ENCODE measurements at regions not wholly inside any gene's neighbourhood (a gene's known extent, or its start where the extent isn't known, plus 50 kb on each side); places are given as distances from the start of the nearest gene placed in this dataset.

DNA sequence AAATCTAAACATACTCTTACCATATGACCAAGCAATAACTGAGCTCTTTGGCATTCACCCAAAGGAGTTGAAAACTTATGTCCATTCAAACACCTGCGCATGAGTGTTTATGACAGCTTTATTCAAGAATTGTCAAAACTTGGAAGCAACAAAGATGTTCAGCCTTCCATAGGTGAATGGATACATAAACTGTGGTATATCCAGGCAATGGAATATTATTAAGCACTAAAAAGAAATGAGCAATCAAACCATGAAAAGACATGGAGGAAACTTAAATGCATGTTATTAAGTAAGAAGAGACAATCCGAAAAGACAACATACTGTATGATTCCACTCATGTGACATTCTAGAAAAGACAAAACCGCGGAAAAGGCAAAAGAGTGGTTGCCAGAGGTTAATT lies 312.0 kb upstream of the TMC3 start:
- H3K4me3 ChIP-seq (ENCODE audit: low read depth in 2 of 2, low read length in 2 of 2) = no peak overlapping the region
- no peaks in the 10 kb centered on the region for H3K27me3 ChIP-seq (ENCODE audit: control insufficient read depth, insufficient read depth, low read length)
- BruUV-seq (replicated peaks) = no TSS peak
- TF ChIP-seq, protein P1, sequence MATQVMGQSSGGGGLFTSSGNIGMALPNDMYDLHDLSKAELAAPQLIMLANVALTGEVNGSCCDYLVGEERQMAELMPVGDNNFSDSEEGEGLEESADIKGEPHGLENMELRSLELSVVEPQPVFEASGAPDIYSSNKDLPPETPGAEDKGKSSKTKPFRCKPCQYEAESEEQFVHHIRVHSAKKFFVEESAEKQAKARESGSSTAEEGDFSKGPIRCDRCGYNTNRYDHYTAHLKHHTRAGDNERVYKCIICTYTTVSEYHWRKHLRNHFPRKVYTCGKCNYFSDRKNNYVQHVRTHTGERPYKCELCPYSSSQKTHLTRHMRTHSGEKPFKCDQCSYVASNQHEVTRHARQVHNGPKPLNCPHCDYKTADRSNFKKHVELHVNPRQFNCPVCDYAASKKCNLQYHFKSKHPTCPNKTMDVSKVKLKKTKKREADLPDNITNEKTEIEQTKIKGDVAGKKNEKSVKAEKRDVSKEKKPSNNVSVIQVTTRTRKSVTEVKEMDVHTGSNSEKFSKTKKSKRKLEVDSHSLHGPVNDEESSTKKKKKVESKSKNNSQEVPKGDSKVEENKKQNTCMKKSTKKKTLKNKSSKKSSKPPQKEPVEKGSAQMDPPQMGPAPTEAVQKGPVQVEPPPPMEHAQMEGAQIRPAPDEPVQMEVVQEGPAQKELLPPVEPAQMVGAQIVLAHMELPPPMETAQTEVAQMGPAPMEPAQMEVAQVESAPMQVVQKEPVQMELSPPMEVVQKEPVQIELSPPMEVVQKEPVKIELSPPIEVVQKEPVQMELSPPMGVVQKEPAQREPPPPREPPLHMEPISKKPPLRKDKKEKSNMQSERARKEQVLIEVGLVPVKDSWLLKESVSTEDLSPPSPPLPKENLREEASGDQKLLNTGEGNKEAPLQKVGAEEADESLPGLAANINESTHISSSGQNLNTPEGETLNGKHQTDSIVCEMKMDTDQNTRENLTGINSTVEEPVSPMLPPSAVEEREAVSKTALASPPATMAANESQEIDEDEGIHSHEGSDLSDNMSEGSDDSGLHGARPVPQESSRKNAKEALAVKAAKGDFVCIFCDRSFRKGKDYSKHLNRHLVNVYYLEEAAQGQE (IDR thresholded peaks at IDR 0.05; ENCODE audit: insufficient read depth in 1 of 2, low read depth in 2 of 2, low read length in 1 of 2) = no peak
- ChIA-PET POLR2A (no interaction called here), CTCF (no interaction called here)
- ATAC-seq = no peak
- in situ Hi-C loops (cut with HindIII; ENCODE audit: low pct_unique_long_range_greater_than_20kb, low sequenced_read_pairs) = no loop called here
- H3K27ac ChIP-seq (ENCODE audit: low read length) = no peak overlapping the region
- no peaks in the 10 kb centered on the region for H3K4me1 ChIP-seq (ENCODE audit: control insufficient read depth, insufficient read depth, low read length)
- intact Hi-C loops (cut with micrococcal nuclease; ENCODE audit: unreplicated experiment) = no loop called here
- no peaks in the 10 kb centered on the region for H3K36me3 ChIP-seq (ENCODE audit: control insufficient read depth, insufficient read depth, low read length)
- no peak for DNase-seq (ENCODE audit: low read depth, low spot score)
- no peaks in the 10 kb centered on the region for H3K9me3 ChIP-seq (ENCODE audit: control insufficient read depth, insufficient read depth, low read depth, low read length)

DNA sequence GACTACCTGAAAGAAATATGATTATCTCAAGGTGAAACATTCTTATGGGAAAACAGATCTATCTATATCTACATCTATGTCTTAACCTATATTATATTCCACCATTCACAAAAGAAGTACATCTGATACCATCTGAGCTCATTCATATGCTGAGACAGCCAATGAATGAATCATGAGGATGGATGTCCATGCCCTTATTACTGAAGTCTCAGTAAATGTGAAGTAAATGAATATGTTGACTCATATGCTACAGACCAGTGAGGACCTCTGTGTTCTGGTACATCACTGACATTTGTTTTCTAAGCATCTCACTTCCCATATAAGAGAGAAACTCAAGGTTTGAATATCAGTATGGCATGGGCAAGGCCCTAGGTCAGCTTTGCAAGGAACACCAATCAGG lies 311.2 kb upstream of the TMC3 start:
- Histone ChIP-seq H3K4me3 (ENCODE audit: low read depth in 2 of 2, low read length in 2 of 2) (no peak overlapping the region), H3K27ac (ENCODE audit: low read length) (no peak overlapping the region), H3K27me3 (ENCODE audit: control insufficient read depth, insufficient read depth, low read length) (no peaks in the 10 kb centered on the region), H3K9me3 (ENCODE audit: control insufficient read depth, insufficient read depth, low read depth, low read length) (no peaks in the 10 kb centered on the region), H3K4me1 (ENCODE audit: control insufficient read depth, insufficient read depth, low read length) (no peaks in the 10 kb centered on the region), H3K36me3 (ENCODE audit: control insufficient read depth, insufficient read depth, low read length) (no peaks in the 10 kb centered on the region)
- in situ Hi-C loops (cut with HindIII; ENCODE audit: low pct_unique_long_range_greater_than_20kb, low sequenced_read_pairs) = no loop called here
- ChIA-PET POLR2A (no interaction called here), CTCF (no interaction called here)
- DNase-seq (ENCODE audit: low read depth, low spot score) = no peak
- no TSS peak for BruUV-seq (replicated peaks)
- TF ChIP-seq TCF7L2 (IDR thresholded peaks at IDR 0.05; ENCODE audit: low read depth, low read length) (no peak), POLR2AphosphoS5 (IDR thresholded peaks at IDR 0.05; ENCODE audit: low read depth, low read length) (no peak), SIN3A (IDR thresholded peaks at IDR 0.05; ENCODE audit: borderline replicate concordance, insufficient read depth, low read depth, low read length) (no peak)
- TF ChIP-seq, protein P2, sequence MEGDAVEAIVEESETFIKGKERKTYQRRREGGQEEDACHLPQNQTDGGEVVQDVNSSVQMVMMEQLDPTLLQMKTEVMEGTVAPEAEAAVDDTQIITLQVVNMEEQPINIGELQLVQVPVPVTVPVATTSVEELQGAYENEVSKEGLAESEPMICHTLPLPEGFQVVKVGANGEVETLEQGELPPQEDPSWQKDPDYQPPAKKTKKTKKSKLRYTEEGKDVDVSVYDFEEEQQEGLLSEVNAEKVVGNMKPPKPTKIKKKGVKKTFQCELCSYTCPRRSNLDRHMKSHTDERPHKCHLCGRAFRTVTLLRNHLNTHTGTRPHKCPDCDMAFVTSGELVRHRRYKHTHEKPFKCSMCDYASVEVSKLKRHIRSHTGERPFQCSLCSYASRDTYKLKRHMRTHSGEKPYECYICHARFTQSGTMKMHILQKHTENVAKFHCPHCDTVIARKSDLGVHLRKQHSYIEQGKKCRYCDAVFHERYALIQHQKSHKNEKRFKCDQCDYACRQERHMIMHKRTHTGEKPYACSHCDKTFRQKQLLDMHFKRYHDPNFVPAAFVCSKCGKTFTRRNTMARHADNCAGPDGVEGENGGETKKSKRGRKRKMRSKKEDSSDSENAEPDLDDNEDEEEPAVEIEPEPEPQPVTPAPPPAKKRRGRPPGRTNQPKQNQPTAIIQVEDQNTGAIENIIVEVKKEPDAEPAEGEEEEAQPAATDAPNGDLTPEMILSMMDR (IDR thresholded peaks at IDR 0.05) = no peak
- TF ChIP-seq, protein P1 (IDR thresholded peaks at IDR 0.05; ENCODE audit: insufficient read depth in 1 of 2, low read depth in 2 of 2, low read length in 1 of 2) = no peak
- ATAC-seq = no peak
- intact Hi-C loops (cut with micrococcal nuclease; ENCODE audit: unreplicated experiment) = no loop called here
